Vagina (tissue), 2 donors: ENCODE measurements at regions not wholly inside any gene's neighbourhood (a gene's known extent, or its start where the extent isn't known, plus 50 kb on each side); places are given as distances from the start of the nearest gene placed in this dataset.

ENCODE experiments used
- DNase-seq, 2 donors: peaks; one replicate each; pipeline ENCODE4 v3.0.0-alpha.2; 2017; ENCODE audit errors: extremely low spot score in 2 of 2
- H3K27ac ChIP-seq: fragments of 200-600 bp; sonication (generic); one replicate; pipeline ENCODE4 v1.5.1; 2019
- H3K27me3 ChIP-seq: fragments of 200-600 bp; sonication (generic); one replicate; pipeline ENCODE4 v1.5.1; 2019
- H3K36me3 ChIP-seq, 2 donors: fragments of 200-600 bp; sonication (generic); one replicate each; pipeline ENCODE4 v1.5.1; 2017 to 2019
- H3K4me1 ChIP-seq: fragments of 200-600 bp; sonication (generic); one replicate; pipeline ENCODE4 v1.5.1; 2019
- H3K4me3 ChIP-seq, 2 donors: fragments of 200-600 bp; sonication (generic); 1 replicate in 1 of 2; 2 replicates in 1 of 2; pipeline ENCODE4 v1.5.1; 2016 to 2019
- H3K9me3 ChIP-seq: fragments of 200-600 bp; sonication (generic); one replicate; pipeline ENCODE4 v1.5.1; 2019
- CTCF ChIP-seq, 3 experiments: fragments of 450-650 bp in 2 of 3; fragments of 200-600 bp in 1 of 3; sonication (generic) in 1 of 3; IDR thresholded peaks; one replicate each; pipeline ENCODE4 v1.5.1; 2017 to 2019; ENCODE audit warnings: antibody characterized with exemption in 3 of 3, mild to moderate bottlenecking in 2 of 3, moderate library complexity in 2 of 3
- POLR2A ChIP-seq, 2 donors: fragments of 450-650 bp; IDR thresholded peaks; one replicate each; pipeline ENCODE4 v1.6.1; 2017; ENCODE audit warnings: antibody characterized with exemption in 2 of 2, mild to moderate bottlenecking in 2 of 2, moderate library complexity in 2 of 2
- POLR2AphosphoS5 ChIP-seq, 2 donors: sonication (generic); formaldehyde crosslinking; IDR thresholded peaks; one replicate each; pipeline ENCODE4 v1.9.0; 2017; ENCODE audit warnings: antibody characterized with exemption in 2 of 2, mild to moderate bottlenecking in 2 of 2, low read depth in 1 of 2; ENCODE audit not compliant: insufficient read depth in 1 of 2
- intact Hi-C: fragments of 100-400 bp; cut with DNase I; formaldehyde crosslinking; loops from one replicate; pipeline ENCODE4 v1.15.1; 2023

DNA sequence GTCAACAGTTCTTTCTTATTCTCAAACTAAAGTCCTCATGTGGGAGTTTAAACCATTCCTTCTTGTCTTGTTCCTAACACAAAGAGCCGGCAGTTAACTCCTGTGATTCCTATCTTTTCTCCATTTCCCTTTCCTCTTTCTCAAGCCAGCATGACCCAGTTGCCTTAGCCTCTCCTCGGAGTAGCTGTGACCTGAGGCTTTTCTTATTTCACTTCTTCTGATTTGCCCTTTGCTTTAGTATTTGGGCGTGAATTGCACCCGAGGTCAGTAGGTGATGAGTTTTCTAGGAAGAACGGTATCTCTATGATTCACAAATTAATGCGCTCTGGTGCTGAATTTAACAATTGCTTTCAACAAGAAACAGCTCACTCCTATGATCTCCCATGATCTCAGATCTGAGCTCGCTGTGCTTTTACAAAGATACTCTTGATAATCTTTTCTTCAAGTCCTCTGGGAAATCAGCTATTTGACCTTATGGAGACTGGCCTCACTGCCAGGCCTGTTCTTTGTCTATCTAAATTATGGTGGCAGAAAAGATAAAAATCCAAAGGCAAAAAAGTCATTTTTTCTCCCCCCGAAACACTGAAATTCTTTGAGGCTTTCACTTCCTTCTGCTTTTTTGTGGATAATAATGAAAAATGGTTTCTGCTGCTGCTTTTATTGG, 184.6 kb downstream of the JCAD start:
- H3K9me3 ChIP-seq = no peaks in the 10 kb centered on the region
- no peak overlapping the region for H3K27ac ChIP-seq
- no peak overlapping the region for H3K4me3 ChIP-seq
- H3K36me3 ChIP-seq = no peaks in the 10 kb centered on the region
- intact Hi-C loops = no loop called here
- no peaks in the 10 kb centered on the region for H3K4me1 ChIP-seq
- H3K27me3 ChIP-seq = no peaks in the 10 kb centered on the region
- TF ChIP-seq POLR2AphosphoS5 (IDR thresholded peaks at IDR 0.05; ENCODE audit: insufficient read depth in 1 of 2, low read depth in 1 of 2) = no peak
- no peak for TF ChIP-seq POLR2A (IDR thresholded peaks at IDR 0.05)
- no peak for TF ChIP-seq CTCF (IDR thresholded peaks at IDR 0.05)
- no peak for DNase-seq

DNA sequence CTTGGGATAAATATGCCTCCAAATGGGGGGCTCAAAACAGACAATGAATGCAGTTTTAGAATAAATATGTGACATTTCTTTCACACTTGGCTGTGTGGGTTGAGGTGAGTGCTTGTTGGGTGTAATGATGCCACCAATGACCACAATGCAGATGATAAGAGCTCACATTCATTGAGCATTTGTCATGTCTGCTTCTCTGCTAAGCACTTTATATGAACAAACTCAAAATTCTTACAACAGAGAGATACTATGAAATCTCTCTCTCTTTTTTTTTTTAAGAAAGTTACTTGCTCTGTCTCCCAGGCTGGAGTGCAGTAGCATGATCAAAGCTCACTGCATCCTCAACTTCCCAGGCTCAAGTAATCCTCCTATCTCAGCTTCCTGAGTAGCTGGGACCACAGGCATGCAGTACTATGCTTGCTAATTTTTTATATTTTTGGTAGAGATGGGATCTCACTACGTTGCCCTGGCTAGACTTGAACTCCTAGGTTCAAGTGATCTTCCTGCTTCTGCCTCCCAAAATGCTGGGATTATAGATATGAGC, 185.4 kb downstream of the JCAD start:
- no peaks in the 10 kb centered on the region for H3K36me3 ChIP-seq
- intact Hi-C loops = no loop called here
- H3K4me3 ChIP-seq = no peak overlapping the region
- H3K9me3 ChIP-seq = no peaks in the 10 kb centered on the region
- TF ChIP-seq CTCF (IDR thresholded peaks at IDR 0.05) (no peak), POLR2A (IDR thresholded peaks at IDR 0.05) (no peak), POLR2AphosphoS5 (IDR thresholded peaks at IDR 0.05; ENCODE audit: insufficient read depth in 1 of 2, low read depth in 1 of 2) (no peak)
- H3K27me3 ChIP-seq = no peaks in the 10 kb centered on the region
- H3K27ac ChIP-seq = no peak overlapping the region
- H3K4me1 ChIP-seq = no peaks in the 10 kb centered on the region
- no peak for DNase-seq

DNA sequence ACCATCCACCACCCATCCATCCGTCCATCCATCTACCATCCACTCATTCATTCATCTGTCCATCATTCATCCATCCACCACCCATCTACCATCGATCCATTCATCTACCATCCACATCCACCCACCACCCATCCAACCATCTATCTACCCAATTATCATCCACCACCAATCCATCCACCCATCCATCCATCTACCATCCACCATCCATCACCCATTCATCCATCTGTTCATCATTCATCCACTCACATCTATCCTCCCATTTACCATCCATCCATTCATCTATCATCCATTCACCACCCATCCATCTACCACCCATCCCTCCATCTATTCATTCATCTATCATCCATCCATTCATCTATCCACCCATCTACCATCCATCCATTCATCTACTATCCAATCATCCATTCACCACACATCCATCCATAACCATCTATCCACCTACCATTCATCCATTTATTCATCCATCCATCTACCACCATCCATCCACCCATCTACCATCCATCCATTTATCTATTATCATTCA, 188.8 kb downstream of the JCAD start:
- no peaks in the 10 kb centered on the region for H3K4me1 ChIP-seq
- intact Hi-C loops = no loop called here
- no peak for DNase-seq

GRCh38 chr10:29869593-29869992, 189.8 kb downstream of the JCAD start:
- no peaks in the 10 kb centered on the region for H3K4me1 ChIP-seq
- no peaks in the 10 kb centered on the region for H3K27me3 ChIP-seq
- TF ChIP-seq POLR2AphosphoS5 (IDR thresholded peaks at IDR 0.05; ENCODE audit: insufficient read depth in 1 of 2, low read depth in 1 of 2) = no peak
- no peak for TF ChIP-seq POLR2A (IDR thresholded peaks at IDR 0.05)
- no peak for TF ChIP-seq CTCF (IDR thresholded peaks at IDR 0.05)
- no peak overlapping the region for H3K4me3 ChIP-seq
- no peak overlapping the region for H3K27ac ChIP-seq
- DNase-seq = no peak
- H3K36me3 ChIP-seq = no peaks in the 10 kb centered on the region
- no peaks in the 10 kb centered on the region for H3K9me3 ChIP-seq
- intact Hi-C loops = no loop called here

More for the DNA sequence above, 188.8 kb downstream of the JCAD start:
- no peak overlapping the region for H3K4me3 ChIP-seq
- no peak for TF ChIP-seq POLR2A (IDR thresholded peaks at IDR 0.05)
- no peak for TF ChIP-seq CTCF (IDR thresholded peaks at IDR 0.05)
- no peak for TF ChIP-seq POLR2AphosphoS5 (IDR thresholded peaks at IDR 0.05; ENCODE audit: insufficient read depth in 1 of 2, low read depth in 1 of 2)
- H3K9me3 ChIP-seq = no peaks in the 10 kb centered on the region
- H3K36me3 ChIP-seq = no peaks in the 10 kb centered on the region
- no peak overlapping the region for H3K27ac ChIP-seq
- H3K27me3 ChIP-seq = no peaks in the 10 kb centered on the region

GRCh38 chr10:29866356-29866755, 193.0 kb downstream of the JCAD start:
- peaks cover 15% of the 10 kb centered on the region for H3K4me1 ChIP-seq
- no peaks in the 10 kb centered on the region for H3K27me3 ChIP-seq
- no peaks in the 10 kb centered on the region for H3K9me3 ChIP-seq
- no peak overlapping the region for H3K27ac ChIP-seq
- H3K36me3 ChIP-seq = no peaks in the 10 kb centered on the region
- no peak overlapping the region for H3K4me3 ChIP-seq
- TF ChIP-seq POLR2AphosphoS5 (IDR thresholded peaks at IDR 0.05; ENCODE audit: insufficient read depth in 1 of 2, low read depth in 1 of 2) (no peak), CTCF (IDR thresholded peaks at IDR 0.05) (no peak), POLR2A (IDR thresholded peaks at IDR 0.05) (no peak)
- no peak for DNase-seq
- intact Hi-C loops = no loop called here
